NCI-H345 treated with DMSO at 0.1 percent for 48 hours (cell line): ENCODE measurements at regions not wholly inside any gene's neighbourhood (a gene's known extent, or its start where the extent isn't known, plus 50 kb on each side); places are given as distances from the start of the nearest gene placed in this dataset.

Source experiments
- DNase-seq: peaks from one replicate; lab custom pipeline; 2025; ENCODE audit not compliant: unreplicated experiment; lab: John Stamatoyannopoulos, UW

DNA sequence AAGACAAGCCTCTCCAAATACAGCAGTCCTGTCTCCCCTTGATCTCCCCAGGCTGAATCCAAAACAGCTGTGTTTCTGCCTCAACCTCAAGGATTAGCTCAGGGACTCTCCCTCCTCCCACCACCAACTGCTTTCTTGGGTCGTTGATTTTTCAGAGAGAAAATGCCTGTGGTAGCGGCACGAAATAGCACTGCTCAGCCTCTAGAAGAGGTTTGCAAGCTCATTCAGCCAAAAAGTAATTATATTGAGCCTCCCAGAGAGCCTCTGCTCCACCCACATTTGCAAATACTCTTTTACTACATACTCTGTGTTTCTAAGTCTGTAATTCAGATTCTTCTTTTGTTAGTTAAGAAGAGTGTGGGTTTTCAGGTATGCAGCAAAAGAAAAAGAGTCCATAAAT, 396.4 kb upstream of the TNP1 start:
- no peak for DNase-seq

DNA sequence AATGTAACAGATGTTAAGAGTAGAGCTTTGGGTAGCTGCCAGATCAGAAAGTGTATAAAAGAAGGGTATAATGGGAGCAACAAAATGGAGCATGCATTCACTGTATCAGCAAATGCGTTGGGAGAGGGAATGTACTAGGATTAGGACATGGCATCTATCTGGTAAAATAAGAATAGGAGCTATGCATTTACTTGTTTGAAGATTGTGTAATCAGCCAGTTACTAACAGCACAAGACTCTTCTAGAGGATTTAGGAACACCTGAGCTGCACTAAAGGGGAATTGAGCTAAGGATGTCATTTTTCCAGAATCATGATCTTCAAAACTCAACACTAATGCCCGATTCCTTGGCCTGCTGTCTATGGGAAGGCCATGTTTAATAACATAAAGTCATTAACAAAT, 394.2 kb upstream of the TNP1 start:
- no peak for DNase-seq

DNA sequence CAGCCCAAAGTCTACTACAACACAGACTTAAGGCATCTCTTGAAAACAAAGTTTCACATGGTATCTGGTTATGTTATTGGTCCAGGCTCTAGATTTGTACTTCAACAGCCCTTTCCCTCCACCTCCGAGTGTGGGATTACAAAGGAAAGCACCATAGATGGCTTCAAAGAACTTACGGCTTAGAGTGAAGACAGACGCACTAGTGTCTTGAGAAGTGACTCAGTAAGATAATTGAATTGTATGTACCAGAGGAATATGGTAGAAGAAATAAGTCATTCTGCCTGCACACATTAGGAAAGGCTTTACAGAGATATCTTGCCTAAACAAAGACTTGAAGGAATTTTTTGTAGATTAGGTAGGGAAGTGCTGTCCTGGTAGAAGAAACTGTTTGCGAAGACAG, 392.3 kb upstream of the TNP1 start:
- DNase-seq, result no peak

DNA sequence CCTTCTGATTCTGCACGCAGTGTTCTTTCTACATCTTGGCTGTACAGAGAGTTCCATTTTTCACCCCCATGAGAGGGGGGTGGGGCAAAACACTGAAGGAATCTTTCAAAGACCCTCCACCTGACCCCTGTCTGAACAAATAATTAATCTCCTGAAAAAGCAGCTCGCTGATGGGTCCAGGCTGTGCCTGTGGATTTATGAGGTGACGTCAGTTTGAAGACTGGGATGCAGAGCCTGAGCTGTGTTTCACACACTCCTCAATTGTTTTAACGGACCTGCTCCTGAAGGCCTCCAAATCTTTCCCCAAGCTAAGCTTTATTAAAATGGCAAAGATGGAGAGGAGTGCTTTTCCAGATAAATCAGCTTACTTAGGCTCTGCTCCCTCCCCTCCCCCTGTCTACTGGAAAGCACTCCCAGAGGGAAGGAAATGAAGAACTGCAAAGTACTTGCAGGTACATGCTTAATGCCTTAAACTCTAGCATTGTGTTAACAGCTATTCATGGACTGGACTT, 390.2 kb upstream of the TNP1 start:
- no peak for DNase-seq

DNA sequence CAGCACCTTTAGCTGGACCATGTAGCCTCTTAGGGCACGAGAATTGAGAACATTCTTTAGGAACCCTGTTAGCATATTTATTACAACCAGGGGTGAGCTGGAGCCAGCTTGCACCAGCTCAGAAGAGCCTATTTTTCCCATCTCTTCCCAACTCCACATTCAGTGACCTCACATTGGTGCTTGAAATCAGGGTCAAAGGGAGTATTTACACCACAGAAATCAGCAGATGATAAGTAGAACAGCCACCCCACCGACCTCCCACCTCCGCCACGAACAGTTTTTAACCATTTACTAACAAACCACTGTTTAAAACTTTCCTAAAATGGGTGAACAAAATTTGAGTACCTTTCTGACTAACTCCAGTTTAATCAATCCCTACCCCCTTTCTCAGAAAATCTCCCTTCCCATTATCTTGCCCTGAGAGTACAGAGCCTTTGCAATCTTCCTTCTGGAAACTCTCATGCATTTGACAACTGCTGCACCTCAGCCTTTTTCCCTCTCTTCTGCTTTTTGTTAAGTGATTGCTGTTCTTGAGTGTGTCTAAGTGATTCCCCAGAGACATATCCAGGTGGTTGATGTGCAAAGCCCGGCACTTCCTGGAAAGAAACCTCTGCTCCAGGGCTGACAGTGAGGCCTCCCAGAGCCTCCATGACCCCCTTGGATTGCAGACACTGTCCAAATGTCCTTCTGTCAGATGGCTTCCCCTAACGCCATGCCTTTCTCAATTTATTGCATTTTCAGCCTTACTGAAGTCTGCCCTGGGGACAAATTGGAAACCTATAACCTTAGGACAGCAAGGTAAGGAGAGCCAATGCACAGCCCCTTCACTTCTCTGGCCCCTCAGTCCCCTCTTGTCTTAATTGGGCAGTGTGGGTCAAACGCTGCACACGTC, 389.5 kb upstream of the TNP1 start:
- DNase-seq, result no peak

DNA sequence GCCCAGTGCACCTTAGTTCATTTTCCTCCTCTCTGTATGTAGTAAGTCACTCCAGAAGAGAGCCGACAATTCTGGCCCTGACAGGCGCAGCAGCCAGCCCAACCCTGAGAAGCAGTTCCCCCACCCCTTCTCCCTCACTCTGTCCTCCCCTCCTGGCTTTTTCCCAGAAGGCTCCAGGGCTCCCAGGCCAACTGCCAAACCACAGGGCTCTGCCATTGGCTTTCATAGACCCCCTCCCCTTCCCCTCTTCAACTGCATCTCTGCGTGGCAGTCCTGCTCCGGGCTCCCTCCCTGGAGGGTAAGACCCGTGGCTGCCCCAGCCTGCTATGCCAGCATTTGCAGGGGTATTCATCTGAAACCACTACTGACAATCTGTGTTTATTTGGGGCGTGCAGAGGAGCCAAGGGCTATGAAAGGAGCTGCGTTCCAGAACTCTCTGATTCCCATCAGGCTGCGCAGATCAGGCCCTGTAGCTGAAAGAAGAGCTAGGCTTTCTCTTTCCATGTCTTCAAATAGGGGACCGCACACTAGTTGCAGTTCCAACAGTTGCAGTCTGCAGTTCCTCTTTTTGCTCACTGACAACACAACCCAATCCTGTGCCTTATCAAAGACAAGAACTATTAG, 388.6 kb upstream of the TNP1 start:
- DNase-seq, result peak; percentile 39

DNA sequence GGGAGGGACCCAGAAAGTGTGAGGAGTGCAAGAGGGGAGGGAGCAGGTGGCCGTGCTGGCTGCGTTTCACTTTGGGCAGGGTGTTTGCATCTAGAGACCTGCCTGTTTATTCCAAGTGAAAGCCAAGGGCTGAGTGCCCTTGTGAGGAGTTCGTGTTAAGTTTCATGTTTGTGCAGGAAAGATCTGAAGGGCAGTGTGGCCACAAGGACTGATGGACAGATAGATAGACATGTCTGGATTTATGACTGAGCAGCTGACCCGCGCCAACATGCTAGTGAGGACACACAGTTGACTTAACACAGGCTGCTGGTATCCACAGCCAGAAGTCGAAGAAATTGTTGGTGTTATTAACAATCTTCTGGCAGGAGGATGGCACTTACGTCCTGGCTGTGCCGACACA, 387.6 kb upstream of the TNP1 start:
- no peak for DNase-seq

DNA sequence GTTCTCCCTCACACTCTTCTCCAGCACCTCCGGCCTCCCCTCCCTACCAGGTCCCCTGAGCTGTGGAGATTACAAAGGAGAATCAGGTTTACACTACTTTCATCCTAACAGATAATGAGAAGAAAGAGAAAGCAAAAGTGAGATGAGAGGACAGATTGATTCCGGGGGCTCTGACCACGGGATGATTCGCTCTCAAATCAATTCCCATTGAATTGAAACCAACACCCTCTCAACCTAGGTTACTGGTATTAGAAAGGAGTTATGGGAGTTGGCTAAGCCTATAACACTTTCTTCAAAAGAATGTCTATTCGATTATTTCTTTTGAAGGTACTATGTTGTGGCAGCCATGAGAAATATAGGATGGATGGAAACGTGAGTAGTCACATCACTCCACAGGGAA, 386.2 kb upstream of the TNP1 start:
- DNase-seq, result no peak

DNA sequence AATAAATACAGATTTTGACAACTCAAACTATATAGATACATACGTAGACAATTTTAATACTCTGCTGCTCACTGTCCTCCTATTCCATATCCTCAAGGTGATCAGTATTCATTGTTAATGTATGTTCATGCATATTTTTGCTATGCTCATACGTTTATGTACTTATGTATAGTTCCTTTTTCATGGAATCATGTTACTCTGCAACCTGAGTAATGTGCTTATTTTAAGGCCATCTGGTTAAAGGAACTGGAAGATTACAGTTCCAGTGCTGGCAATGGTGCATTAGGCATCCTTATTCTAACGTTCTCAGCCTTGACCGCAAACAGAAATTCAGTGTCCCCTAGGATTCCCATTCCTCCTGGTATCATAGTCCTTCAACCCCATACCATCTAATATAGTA, 385.0 kb upstream of the TNP1 start:
- no peak for DNase-seq

DNA sequence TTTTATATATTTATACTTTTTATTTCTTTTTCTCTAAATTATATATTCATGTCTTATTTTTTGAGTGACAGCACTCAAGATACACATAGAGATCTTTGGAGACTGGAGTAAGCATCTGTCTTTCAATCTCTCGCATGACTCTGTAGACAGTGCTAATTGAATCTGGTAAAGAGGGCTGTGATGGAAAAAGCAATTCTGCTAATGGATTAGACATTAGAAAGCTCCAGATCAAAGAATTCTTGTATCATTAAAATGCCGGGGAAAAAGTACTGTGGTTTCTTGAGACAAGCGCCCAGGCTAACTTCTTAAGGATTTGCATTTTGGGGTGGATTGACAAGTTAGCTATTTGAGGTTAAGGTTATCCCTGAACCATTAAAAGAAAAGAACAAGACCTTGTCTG, 383.1 kb upstream of the TNP1 start:
- no peak for DNase-seq

DNA sequence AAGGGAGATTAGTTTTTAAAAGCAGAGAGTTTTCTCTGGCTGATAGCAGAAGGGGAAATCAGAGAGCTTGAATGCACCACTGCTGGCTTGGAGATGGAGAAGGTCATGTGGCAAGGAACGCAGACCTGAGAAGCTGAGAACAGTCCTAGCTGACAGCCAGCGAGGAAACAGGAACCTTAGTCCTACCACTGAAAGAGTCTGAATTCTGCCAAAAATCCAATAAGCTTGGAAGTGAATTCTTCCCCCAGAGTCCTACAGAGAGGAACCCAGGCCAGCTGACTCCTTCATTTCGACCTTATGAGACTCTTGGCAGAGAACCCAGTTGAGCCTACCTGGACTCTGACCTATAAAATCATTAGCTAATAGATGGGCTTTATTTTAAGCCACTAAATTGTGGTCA, 371.9 kb upstream of the TNP1 start:
- no peak for DNase-seq

DNA sequence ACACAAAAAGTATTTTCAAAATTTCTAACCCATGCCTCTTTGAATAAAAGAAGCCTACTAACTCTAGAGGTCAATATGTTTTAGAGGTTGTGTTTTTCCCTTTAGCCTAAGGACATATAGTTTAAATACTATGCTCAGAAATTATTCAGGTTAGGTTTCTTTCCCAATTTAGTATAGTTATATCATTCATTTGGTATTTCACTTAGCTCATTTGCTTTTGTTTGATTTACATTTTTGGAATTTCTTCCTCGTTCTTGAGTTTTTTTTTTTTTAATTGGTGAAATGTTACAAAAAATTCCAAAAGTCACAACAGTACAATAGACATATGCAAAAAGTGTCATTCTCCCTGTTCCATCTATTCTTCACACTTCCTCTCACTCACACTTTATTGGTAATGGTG, 371.3 kb upstream of the TNP1 start:
- no peak for DNase-seq

DNA sequence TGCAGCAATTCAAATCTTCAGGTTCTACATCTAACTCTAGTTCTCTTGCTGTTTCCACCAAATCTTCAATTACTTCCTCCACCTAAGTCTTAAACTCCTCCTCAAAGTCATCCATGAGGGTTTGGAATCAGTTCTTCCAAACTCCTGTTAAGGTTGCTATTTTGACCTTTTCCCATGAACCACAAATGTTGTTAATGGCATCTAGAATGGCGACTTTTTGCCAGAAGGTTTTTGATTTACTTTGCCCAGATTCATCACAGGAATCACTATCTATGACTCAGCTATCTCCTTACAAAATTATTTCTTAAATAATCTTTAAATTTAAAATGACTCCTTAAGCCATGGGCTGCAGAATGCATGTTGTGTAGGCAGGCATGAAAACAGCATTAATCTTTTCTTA, 368.9 kb upstream of the TNP1 start:
- DNase-seq, result no peak

DNA sequence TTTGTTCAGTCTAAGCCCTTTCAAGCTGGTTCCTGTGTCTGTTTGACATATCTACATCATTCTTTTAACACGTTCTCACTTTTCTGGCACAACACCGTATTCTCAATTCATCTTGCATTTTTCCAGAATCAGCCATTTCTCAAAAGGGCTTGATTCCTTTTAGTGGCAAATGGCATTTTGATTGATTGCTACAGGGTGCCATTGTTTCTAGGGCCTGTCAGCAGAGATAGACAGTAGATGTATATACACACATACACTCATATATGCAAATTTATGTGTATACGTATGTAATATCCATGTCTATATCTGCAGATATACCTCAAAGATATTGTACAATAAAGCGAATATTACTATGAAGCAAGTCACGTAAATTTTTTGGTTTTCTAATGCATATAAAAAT, 367.9 kb upstream of the TNP1 start:
- no peak for DNase-seq

DNA sequence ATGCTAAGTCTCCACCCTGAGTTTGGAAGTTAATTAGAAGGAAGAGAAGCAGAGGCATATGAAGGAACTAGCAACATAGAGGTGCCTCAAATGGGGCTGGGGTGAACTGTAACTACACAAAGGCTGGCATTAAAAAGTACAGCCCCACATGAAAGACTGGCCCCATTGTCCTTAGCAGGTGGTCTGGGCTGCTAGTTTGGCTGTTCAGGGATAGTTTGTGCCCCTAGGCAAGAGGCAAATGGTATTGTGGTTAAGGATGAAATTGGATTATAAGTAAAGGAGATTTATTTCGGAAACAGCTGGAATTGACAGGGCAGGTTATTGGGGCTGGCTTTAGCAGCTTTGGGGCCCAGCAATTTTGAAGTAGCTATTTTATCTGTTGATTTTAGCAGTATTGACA, 365.7 kb upstream of the TNP1 start:
- no peak for DNase-seq

DNA sequence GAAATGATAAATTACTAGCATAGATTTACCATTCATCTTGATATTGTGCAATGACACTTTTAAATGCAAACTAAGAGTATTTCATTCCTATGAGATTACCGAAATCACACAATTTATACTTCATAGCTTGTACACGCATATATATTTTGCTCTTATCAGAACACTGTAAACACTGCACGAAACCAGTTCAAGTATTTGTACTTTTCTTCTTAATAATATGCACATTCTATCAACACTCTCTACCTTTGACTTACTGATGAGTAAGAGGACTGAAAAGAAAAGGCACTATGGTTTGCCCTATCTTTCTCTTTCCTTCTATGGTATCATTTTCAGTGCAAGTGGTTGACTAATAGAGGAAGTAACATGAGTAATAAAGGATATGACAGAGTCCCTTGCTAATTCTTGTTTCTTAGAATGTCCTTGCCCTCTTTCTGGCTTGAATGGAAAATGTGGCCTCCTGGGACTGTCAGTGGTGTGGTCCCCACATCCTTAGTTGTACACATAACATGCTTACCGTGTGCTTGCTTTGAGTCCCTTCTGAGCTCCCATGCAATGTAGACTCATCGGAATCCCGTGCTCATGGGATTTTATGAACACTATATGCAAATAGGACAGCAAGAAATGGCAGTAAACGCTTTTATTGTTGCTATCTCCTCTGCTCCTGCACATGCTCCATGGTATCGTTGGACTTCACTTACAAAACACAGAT, 363.5 kb upstream of the TNP1 start:
- no peak for DNase-seq

DNA sequence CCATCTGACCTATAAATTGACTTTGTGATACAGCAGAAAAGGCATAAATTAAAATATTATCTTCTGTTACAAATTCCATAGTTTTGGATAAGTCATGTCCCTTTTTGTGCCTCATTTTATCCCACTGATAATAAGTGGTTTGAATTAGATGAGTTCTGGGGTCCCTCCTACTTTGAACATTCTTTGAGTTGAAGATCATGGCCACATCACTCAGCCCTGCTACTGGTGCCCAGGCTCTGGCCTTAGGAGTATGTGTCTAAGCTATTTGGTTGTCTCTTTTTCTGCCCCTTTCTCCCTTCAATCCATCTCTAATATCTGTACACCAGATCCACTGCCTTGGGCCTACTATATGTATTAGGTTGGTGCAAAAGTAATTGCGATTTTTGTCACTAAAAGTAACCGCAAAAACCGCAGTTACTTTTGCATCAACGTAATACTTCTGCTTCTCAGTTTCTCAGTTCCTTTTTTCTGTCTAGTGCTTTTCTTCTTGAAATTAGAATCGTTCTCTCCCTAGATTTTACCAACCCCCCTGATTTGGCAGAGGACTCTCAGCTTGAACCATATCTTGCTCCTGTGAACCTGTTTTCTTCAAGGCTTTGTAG, 362.5 kb upstream of the TNP1 start:
- DNase-seq, result no peak

DNA sequence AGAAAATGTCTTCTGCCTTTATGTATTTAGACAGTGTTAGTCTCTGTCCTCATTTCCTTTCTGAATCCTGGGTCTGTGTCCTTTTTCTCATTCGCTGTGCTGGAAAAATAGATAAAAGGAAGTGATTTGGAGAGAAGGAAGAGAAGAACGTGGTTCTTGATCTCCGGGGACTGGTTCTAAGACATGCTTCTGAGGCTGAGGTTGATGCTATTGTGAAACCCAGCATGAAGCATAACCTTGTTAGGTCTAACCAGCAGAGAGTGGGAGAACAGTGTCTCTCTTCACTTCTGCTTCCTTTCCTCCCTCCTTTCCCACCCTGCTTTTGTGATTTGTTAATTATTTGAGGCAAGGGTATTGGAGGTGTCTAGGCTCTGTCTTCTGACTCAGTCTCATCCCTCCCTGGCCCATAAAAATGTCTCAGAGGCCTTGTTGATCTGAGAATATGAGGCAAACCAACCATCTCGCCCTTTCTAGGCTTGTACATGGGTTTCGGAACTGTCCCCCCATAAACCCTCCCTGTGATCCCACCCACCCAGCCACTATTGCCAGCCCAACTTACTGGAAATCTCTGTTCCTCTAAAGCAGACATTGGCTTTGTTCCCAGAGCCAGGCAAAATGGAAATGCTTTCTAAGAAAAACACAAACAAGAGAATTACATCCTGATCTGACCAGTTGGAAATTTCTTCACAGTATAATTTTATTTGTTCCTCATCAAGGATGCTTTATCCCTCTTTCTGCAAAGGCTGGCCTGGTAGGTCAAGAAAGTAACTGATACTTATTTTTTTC, 360.6 kb upstream of the TNP1 start:
- DNase-seq, result no peak

DNA sequence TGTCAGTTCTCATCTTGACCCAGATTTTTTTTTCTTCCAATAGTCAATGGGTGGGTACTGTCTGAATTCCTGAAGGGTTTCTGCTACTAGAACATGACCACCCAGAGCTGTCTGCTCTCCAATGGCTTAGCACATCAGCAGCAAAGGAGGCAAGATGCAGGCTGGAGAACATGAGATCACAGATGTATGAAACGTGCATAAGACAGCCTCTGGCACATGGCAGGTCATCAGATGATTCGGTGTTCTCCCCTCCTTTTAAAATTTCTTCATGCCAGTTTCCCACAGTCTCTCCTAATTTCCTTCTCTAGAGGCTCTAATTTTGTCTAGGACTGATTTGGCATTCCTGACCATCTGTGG, 359.3 kb upstream of the TNP1 start:
- DNase-seq, result no peak

DNA sequence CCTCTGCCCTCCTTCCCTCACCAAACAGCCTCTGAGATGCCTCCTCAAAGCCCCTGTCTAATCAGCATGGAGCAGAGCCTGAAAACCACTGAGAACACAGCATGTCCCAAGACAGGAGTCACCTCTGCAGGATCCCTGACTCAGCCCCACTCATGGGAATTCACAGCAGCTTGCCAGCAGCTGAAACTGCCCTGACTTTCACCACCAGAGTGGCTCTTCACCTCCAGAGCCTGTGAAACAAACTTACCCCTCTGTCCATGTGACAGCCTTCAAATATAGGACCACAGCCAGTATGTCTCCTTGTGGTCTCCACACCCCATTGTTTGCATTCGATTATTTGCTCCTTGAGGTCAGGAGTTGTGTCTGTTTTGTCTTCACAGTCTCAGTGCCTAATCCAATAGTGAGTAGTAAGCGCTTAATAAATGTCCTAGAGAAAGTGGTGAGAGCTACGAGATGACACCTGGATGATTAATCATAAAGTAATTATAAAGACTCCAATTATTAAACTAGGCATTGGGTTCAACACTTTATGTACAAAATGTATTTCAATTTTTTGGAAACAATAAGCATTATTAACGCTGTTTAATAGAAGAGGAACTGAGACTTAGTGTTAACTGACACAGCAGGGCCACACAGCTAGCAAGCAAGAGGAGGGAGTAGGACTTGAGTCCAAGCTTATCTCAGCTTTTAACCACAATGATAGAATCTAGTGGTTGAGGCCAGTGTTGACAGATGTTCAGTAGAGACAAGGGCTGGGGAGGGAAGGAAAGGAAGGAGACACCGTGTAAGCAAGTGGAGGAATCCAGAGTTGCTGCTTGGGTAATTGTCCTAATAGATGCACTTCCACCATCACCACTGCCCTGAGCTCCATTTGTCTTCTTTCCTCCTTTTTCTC, 358.7 kb upstream of the TNP1 start:
- no peak for DNase-seq
